HCT116 (cell line): ENCODE measurements at regions not wholly inside any gene's neighbourhood (a gene's known extent, or its start where the extent isn't known, plus 50 kb on each side); places are given as distances from the start of the nearest gene placed in this dataset.

Source experiments
- ATAC-seq: fragments of 200-7000 bp; cut with Tn5 transposase; 2 replicates; pipeline ENCODE4 v1.9.1; 2020; ENCODE audit warnings: mild to moderate bottlenecking, moderate library complexity
- BruUV-seq: library from RNA; stranded (reverse); fragments of 400-500 nt; replicated peaks from 2 replicates; lab custom pipeline; 2021; lab: Mats Ljungman, UMichigan
- CTCF ChIA-PET: fragments of 300-600 bp; sonication (Branson Sonifier 250); formaldehyde crosslinking; loops from one replicate; lab custom pipeline; 2021; ENCODE audit warnings: antibody characterized with exemption; lab: Charles Lee
- POLR2A ChIA-PET: fragments of 300-600, 350-600 bp; sonication (Branson Sonifier 250); formaldehyde crosslinking; loops from one replicate; lab custom pipeline; 2021; ENCODE audit warnings: antibody characterized with exemption; lab: Charles Lee
- RAD21 ChIA-PET, 2 experiments: fragments of 300-600 bp; sonication (Branson Sonifier 250); formaldehyde crosslinking; loops; one replicate each; lab custom pipeline; 2023; ENCODE audit warnings: low total read pairs in 2 of 2; ENCODE audit not compliant: uncharacterized antibody in 2 of 2, unreplicated experiment in 2 of 2, low non-redundant PET in 1 of 2; lab: Charles Lee
- DNase-seq: peaks from one replicate; pipeline ENCODE4 v3.0.0-alpha.2; 2010; ENCODE audit warnings: low read depth, low spot score
- H2AFZ ChIP-seq: fragments of 200-600 bp; shearing (Covaris generic), sonication (generic); 2 replicates; pipeline ENCODE4 v1.6.1; 2017; ENCODE audit warnings: low read depth, mixed run types, mixed read lengths, antibody characterized with exemption, low read length; ENCODE audit not compliant: poor library complexity, severe bottlenecking
- H3K27ac ChIP-seq: 2 replicates; pipeline ENCODE4 v1.5.1; 2012; ENCODE audit warnings: low read depth, low read length
- H3K27me3 ChIP-seq: fragments of 200-600 bp; sonication (generic); 2 replicates; pipeline ENCODE4 v1.6.1; 2016; ENCODE audit warnings: mixed run types, low read length, mixed read lengths; ENCODE audit not compliant: insufficient read depth
- H3K36me3 ChIP-seq, 2 experiments: fragments of 200-500 bp in 1 of 2; fragments of 200-600 bp in 1 of 2; sonication (Bioruptor generic) in 1 of 2; sonication (generic) in 1 of 2; 2 replicates each; pipeline versions ENCODE4 v1.5.1 to v1.6.1; 2014 to 2016; ENCODE audit warnings: low read length in 2 of 2, inconsistent platforms in 1 of 2, mixed read lengths in 1 of 2, mixed run types in 1 of 2; ENCODE audit not compliant: insufficient read depth in 2 of 2, control insufficient read depth in 1 of 2
- H3K4me1 ChIP-seq, 2 experiments: fragments of 200-600 bp in 1 of 2; sonication (generic) in 1 of 2; 2 replicates each; pipeline versions ENCODE4 v1.5.1 to v1.6.1; 2012 to 2017; ENCODE audit warnings: low read length in 2 of 2, inconsistent platforms in 1 of 2, mild to moderate bottlenecking in 1 of 2, mixed read lengths in 1 of 2, mixed run types in 1 of 2, moderate library complexity in 1 of 2; ENCODE audit not compliant: insufficient read depth in 2 of 2, control insufficient read depth in 1 of 2
- H3K4me2 ChIP-seq: fragments of 200-600 bp; sonication (generic); 2 replicates; pipeline ENCODE4 v1.6.1; 2017; ENCODE audit warnings: mixed run types, low read length, mixed read lengths
- H3K4me3 ChIP-seq, 2 experiments: fragments of 200-600 bp in 1 of 2; sonication (generic) in 1 of 2; replicated peaks in 1 of 2; 2 replicates each; pipeline ENCODE4 v1.5.1; 2011 to 2016; ENCODE audit warnings: low read length in 2 of 2, control low read depth in 1 of 2, low read depth in 1 of 2, mild to moderate bottlenecking in 1 of 2, mixed read lengths in 1 of 2, mixed run types in 1 of 2
- H3K79me2 ChIP-seq: fragments of 200-600 bp; sonication (generic); 2 replicates; pipeline ENCODE4 v1.6.1; 2017; ENCODE audit warnings: mild to moderate bottlenecking, mixed run types, low read length, moderate library complexity, mixed read lengths; ENCODE audit not compliant: insufficient read depth
- H3K9ac ChIP-seq: fragments of 200-600 bp; sonication (generic); 2 replicates; pipeline ENCODE4 v1.6.1; 2016; ENCODE audit warnings: low read length, mixed read lengths
- H3K9me2 ChIP-seq: fragments of 200-600 bp; sonication (generic), shearing (Covaris generic); 2 replicates; pipeline ENCODE4 v1.6.1; 2017; ENCODE audit warnings: mixed run types, mild to moderate bottlenecking, moderate library complexity; ENCODE audit not compliant: insufficient read depth
- H3K9me3 ChIP-seq, 2 experiments: fragments of 200-500 bp in 1 of 2; fragments of 200-600 bp in 1 of 2; sonication (Bioruptor generic) in 1 of 2; sonication (generic) in 1 of 2; 2 replicates each; pipeline ENCODE4 v1.6.1; 2014 to 2017; ENCODE audit warnings: low read length in 2 of 2, mixed read lengths in 2 of 2, inconsistent platforms in 1 of 2, low read depth in 1 of 2, mild to moderate bottlenecking in 1 of 2, mixed run types in 1 of 2, moderate library complexity in 1 of 2; ENCODE audit not compliant: control insufficient read depth in 1 of 2, insufficient read depth in 1 of 2
- H4K20me1 ChIP-seq: fragments of 200-600 bp; sonication (generic), shearing (Covaris generic); 2 replicates; pipeline ENCODE4 v1.6.1; 2017; ENCODE audit warnings: mixed run types, mild to moderate bottlenecking, moderate library complexity; ENCODE audit not compliant: insufficient read depth
- CEBPB ChIP-seq: IDR thresholded peaks from 2 replicates; pipeline ENCODE4 v1.6.1; 2012; ENCODE audit warnings: low read depth
- EGR1 ChIP-seq: IDR thresholded peaks from 2 replicates; pipeline ENCODE4 v1.6.1; 2012; ENCODE audit warnings: low read depth
- ELF1 ChIP-seq: IDR thresholded peaks from 2 replicates; pipeline ENCODE4 v1.6.1; 2012; ENCODE audit warnings: low read depth, borderline replicate concordance
- EZH2 ChIP-seq: fragments of 200-600 bp; sonication (generic); IDR thresholded peaks from 2 replicates; pipeline ENCODE4 v1.6.1; 2017; ENCODE audit warnings: antibody characterized with exemption, mixed run types
- EZH2phosphoT487 ChIP-seq: fragments of 200-600 bp; IDR thresholded peaks from 2 replicates; pipeline ENCODE4 v1.6.1; 2018; ENCODE audit warnings: antibody characterized with exemption, borderline replicate concordance
- JUND ChIP-seq: IDR thresholded peaks from 2 replicates; pipeline ENCODE4 v1.6.1; 2012
- POLR2A ChIP-seq: IDR thresholded peaks from 2 replicates; pipeline ENCODE4 v1.7.0; 2011; ENCODE audit warnings: borderline replicate concordance; ENCODE audit not compliant: insufficient read depth, insufficient read length; ENCODE audit errors: extremely low read depth
- POLR2AphosphoS5 ChIP-seq: IDR thresholded peaks from 2 replicates; pipeline ENCODE4 v1.6.1; 2011; ENCODE audit warnings: mild to moderate bottlenecking, low read depth, low read length, moderate library complexity
- RAD21 ChIP-seq: IDR thresholded peaks from 2 replicates; pipeline ENCODE4 v1.6.1; 2012; ENCODE audit warnings: low read depth, mild to moderate bottlenecking
- SRF ChIP-seq: IDR thresholded peaks from 2 replicates; pipeline ENCODE4 v1.6.1; 2012; ENCODE audit warnings: low read depth
- TCF7L2 ChIP-seq: IDR thresholded peaks from 2 replicates; pipeline ENCODE4 v1.7.0; 2011; ENCODE audit warnings: borderline replicate concordance, inconsistent platforms; ENCODE audit not compliant: insufficient read depth, insufficient read length; ENCODE audit errors: extremely low read depth
- ZFX ChIP-seq: fragments of 450-650 bp; IDR thresholded peaks from 2 replicates; pipeline ENCODE4 v1.6.1; 2017
- ZNF274 ChIP-seq: fragments of 200-500 bp; sonication (Bioruptor generic); IDR thresholded peaks from 2 replicates; pipeline ENCODE4 v1.6.1; 2014; ENCODE audit warnings: mild to moderate bottlenecking, low read depth, low read length, inconsistent platforms
- intact Hi-C: fragments of 100-400 bp; cut with micrococcal nuclease; formaldehyde crosslinking; loops from 2 replicates; pipeline ENCODE4 v1.10.0; 2022
- TF ChIP-seq, protein P1 (sequence below): IDR thresholded peaks from 2 replicates; pipeline ENCODE4 v1.6.1; 2012; ENCODE audit warnings: low read depth
- TF ChIP-seq, protein P2 (sequence below): IDR thresholded peaks from 2 replicates; pipeline ENCODE4 v1.6.1; 2012
- TF ChIP-seq, protein P3 (sequence below): IDR thresholded peaks from 2 replicates; pipeline ENCODE4 v1.6.1; 2012

DNA sequence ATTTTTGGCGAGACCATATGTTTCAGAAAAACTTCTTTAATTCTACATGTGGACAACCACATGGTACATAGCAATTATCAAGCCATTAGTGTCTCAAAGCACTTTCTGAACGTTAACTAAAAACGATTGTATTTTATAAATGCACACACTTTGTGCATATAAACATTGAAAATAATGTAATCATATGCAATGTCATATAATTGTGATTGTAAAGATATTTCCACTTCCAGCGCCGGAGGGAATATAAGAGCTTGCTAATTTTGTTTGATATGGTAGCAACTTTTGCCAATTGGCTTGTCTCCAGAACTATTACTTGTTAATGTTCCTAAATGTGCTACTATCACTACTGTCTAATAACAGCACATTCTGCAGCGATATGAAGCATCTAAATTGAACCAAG is 162.3 kb upstream of the SMIM31 start (continued):
- TF ChIP-seq, protein P1, sequence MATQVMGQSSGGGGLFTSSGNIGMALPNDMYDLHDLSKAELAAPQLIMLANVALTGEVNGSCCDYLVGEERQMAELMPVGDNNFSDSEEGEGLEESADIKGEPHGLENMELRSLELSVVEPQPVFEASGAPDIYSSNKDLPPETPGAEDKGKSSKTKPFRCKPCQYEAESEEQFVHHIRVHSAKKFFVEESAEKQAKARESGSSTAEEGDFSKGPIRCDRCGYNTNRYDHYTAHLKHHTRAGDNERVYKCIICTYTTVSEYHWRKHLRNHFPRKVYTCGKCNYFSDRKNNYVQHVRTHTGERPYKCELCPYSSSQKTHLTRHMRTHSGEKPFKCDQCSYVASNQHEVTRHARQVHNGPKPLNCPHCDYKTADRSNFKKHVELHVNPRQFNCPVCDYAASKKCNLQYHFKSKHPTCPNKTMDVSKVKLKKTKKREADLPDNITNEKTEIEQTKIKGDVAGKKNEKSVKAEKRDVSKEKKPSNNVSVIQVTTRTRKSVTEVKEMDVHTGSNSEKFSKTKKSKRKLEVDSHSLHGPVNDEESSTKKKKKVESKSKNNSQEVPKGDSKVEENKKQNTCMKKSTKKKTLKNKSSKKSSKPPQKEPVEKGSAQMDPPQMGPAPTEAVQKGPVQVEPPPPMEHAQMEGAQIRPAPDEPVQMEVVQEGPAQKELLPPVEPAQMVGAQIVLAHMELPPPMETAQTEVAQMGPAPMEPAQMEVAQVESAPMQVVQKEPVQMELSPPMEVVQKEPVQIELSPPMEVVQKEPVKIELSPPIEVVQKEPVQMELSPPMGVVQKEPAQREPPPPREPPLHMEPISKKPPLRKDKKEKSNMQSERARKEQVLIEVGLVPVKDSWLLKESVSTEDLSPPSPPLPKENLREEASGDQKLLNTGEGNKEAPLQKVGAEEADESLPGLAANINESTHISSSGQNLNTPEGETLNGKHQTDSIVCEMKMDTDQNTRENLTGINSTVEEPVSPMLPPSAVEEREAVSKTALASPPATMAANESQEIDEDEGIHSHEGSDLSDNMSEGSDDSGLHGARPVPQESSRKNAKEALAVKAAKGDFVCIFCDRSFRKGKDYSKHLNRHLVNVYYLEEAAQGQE: no peak
- TF ChIP-seq POLR2AphosphoS5: no peak

DNA sequence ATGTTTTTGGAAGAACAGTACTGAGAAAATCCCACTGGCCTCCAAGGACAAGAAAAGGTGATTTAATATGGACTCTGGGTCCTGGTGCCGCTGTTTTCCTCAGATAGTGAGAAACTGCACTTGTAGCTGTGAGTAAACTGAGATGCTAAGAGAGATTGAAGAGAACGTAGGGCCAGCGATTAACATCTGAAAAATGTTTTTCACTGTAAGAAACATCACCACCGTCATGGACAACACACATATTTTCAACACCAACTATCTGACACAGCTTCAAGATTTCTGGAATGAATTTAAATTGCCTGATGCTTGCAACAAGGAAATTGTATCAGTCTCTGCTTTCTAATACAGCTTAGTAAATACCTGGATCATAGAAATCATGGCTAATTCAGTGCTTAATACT is 158.2 kb upstream of the SMIM31 start:
- intact Hi-C loops: no loop called here
- ATAC-seq (no peak), DNase-seq (no peak)
- H3K79me2 ChIP-seq: no peaks in the 10 kb centered on the region
- H3K27me3 ChIP-seq: no peaks in the 10 kb centered on the region
- POLR2A ChIA-PET: no interaction called here
- no peak overlapping the region for H3K4me2 ChIP-seq
- H3K4me3 ChIP-seq: no peak overlapping the region
- no peak overlapping the region for H3K27ac ChIP-seq
- no peaks in the 10 kb centered on the region for H3K9me2 ChIP-seq
- no peaks in the 10 kb centered on the region for H3K4me1 ChIP-seq
- H3K36me3 ChIP-seq: no peaks in the 10 kb centered on the region
- no peak overlapping the region for H3K9ac ChIP-seq
- H3K9me3 ChIP-seq: no peaks in the 10 kb centered on the region
- no TSS peak for BruUV-seq
- TF ChIP-seq JUND (no peak), ELF1 (no peak), TCF7L2 (no peak), SRF (no peak), CEBPB (no peak), EZH2 (no peak), EZH2phosphoT487 (no peak), ZFX (no peak), POLR2A (no peak), EGR1 (no peak), RAD21 (no peak), ZNF274 (no peak), POLR2AphosphoS5 (no peak)
- TF ChIP-seq, protein P2, sequence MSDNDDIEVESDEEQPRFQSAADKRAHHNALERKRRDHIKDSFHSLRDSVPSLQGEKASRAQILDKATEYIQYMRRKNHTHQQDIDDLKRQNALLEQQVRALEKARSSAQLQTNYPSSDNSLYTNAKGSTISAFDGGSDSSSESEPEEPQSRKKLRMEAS: no peak
- TF ChIP-seq, protein P1: no peak
- TF ChIP-seq, protein P3, sequence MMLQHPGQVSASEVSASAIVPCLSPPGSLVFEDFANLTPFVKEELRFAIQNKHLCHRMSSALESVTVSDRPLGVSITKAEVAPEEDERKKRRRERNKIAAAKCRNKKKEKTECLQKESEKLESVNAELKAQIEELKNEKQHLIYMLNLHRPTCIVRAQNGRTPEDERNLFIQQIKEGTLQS: no peak
- CTCF ChIA-PET: no interaction called here
- H4K20me1 ChIP-seq: no peaks in the 10 kb centered on the region
- no peak overlapping the region for H2AFZ ChIP-seq
- RAD21 ChIA-PET: no interaction called here
